ENCODE measurements at regions not wholly inside any gene's neighbourhood (a gene's known extent, or its start where the extent isn't known, plus 50 kb on each side); places are given as distances from the start of the nearest gene placed in this dataset.

DNA sequence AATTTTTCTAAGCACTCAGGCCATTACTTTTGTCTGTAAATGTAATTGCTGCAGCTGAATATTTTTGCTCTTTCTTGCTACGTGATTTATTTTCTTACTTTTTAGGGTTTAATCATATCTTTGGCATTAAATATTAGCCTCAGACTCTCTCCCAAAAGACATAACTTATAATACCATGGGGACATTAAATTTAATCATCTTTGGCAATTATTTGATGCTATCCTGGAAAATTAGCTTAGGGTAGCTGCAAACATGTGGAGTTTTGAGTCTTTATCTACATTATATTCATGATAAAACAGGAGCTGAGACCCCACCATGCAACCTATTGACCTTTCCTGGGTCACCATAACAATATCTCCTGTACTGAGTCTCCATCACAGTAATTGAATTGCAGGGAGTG lies 59.1 kb upstream of the EDAR start:
- no peak overlapping the region for H4K91ac ChIP-seq (replicated peaks; ENCODE audit: insufficient read length, low read length)
- no peak overlapping the region for H4K8ac ChIP-seq (ENCODE audit: extremely low read depth, insufficient read depth, low read length)
- no peaks in the 10 kb centered on the region for H3K79me2 ChIP-seq (ENCODE audit: control insufficient read depth in 1 of 2, insufficient read depth in 2 of 2, low read length in 2 of 2)
- H3K79me1 ChIP-seq (ENCODE audit: low read depth, low read length), result no peaks in the 10 kb centered on the region
- H3K4me2 ChIP-seq (ENCODE audit: insufficient read depth in 1 of 2, low read depth in 2 of 2, low read length in 2 of 2), result no peak overlapping the region
- no peak overlapping the region for H2AK5ac ChIP-seq (ENCODE audit: low read depth, low read length)
- H2AFZ ChIP-seq (ENCODE audit: low read length), result no peak overlapping the region
- no peak overlapping the region for H3K27ac ChIP-seq (ENCODE audit: low read depth, low read length)
- no peak overlapping the region for H3K9ac ChIP-seq (replicated peaks in 1 of 4; ENCODE audit: extremely low read depth in 1 of 4, low read depth in 3 of 4, low read length in 3 of 4)
- H3K4me1 ChIP-seq (replicated peaks in 1 of 4; ENCODE audit: control insufficient read depth in 3 of 4, insufficient read depth in 4 of 4, low read length in 3 of 4), result no peaks in the 10 kb centered on the region; a peak in 1 of 7 replicates
- CTCF ChIA-PET (ENCODE audit: partially characterized antibody), result no interaction called here
- H3K36me3 ChIP-seq (ENCODE audit: control insufficient read depth in 2 of 4, insufficient read depth in 4 of 4, low read length in 3 of 4), result no peaks in the 10 kb centered on the region
- H3K27me3 ChIP-seq (replicated peaks in 1 of 4; ENCODE audit: control insufficient read depth in 3 of 4, extremely low read depth in 1 of 4, insufficient read depth in 3 of 4, low read length in 3 of 4), result no peaks in the 10 kb centered on the region; a peak in 1 of 7 replicates
- H3K23me2 ChIP-seq (ENCODE audit: low read depth, low read length), result no peaks in the 10 kb centered on the region
- no peaks in the 10 kb centered on the region for H4K20me1 ChIP-seq (replicated peaks in 1 of 2; ENCODE audit: control insufficient read depth in 1 of 2, insufficient read depth in 2 of 2, low read length in 2 of 2)
- H3K56ac ChIP-seq (replicated peaks; ENCODE audit: insufficient read length, low read depth, low read length), result no peak overlapping the region
- FAIRE-seq, result no peak
- no peak overlapping the region for H2BK12ac ChIP-seq (ENCODE audit: low read depth, low read length)
- whole genome bisulfite sequencing, 2 experiments (ENCODE audit: extremely low coverage in 1 of 2, insufficient coverage in 1 of 2, insufficient read length in 1 of 2, insufficient replicate concordance in 2 of 2, low coverage in 1 of 2, low lambda C conversion rate in 2 of 2, missing lambda C conversion rate in 1 of 2), result 91% methylated on average over 1 of the region's 1 CpG; no CpG with 5 or more reads in 1 of the 2 experiments
- TF ChIP-seq CREB1 (IDR thresholded peaks at IDR 0.05), result no peak
- no peak for TF ChIP-seq SIX5 (IDR thresholded peaks at IDR 0.05; ENCODE audit: low read depth, low read length)
- TF ChIP-seq POLR2A (IDR thresholded peaks at IDR 0.05; ENCODE audit: control extremely low read depth in 1 of 2, low read depth in 2 of 2, low read length in 2 of 2), result no peak
- no peak for TF ChIP-seq KDM1A (IDR thresholded peaks at IDR 0.05; ENCODE audit: borderline replicate concordance, low read length)
- TF ChIP-seq CHD2 (IDR thresholded peaks at IDR 0.05; ENCODE audit: low read length), result no peak
- TF ChIP-seq SUZ12 (IDR thresholded peaks at IDR 0.05; ENCODE audit: low read length), result no peak
- no peak for TF ChIP-seq EZH2 (IDR thresholded peaks at IDR 0.05; ENCODE audit: low read depth, low read length, severe bottlenecking)
- TF ChIP-seq KDM4A (IDR thresholded peaks at IDR 0.05; ENCODE audit: low read depth, low read length, severe bottlenecking), result no peak
- TF ChIP-seq CBX5 (IDR thresholded peaks at IDR 0.05; ENCODE audit: low read depth, low read length), result no peak
- no peak for TF ChIP-seq SP1 (IDR thresholded peaks at IDR 0.05; ENCODE audit: low read depth, low read length)
- H2BK15ac ChIP-seq (ENCODE audit: low read length), result no peak overlapping the region
- DNase-seq (ENCODE audit: low read depth in 1 of 2, low spot score in 2 of 2), result no peak
- no peak overlapping the region for H3K23ac ChIP-seq (ENCODE audit: insufficient read length)
- H3K9me3 ChIP-seq (ENCODE audit: insufficient read depth in 2 of 2, low read depth in 1 of 2, low read length in 1 of 2), result no peaks in the 10 kb centered on the region
- no peak overlapping the region for H3K14ac ChIP-seq (ENCODE audit: insufficient read length)
- no peak overlapping the region for H3K4me3 ChIP-seq (ENCODE audit: extremely low read depth in 1 of 4, insufficient read depth in 2 of 4, low read depth in 3 of 4, low read length in 4 of 4)
- H2BK5ac ChIP-seq (ENCODE audit: low read depth, low read length), result no peak overlapping the region
- POLR2A ChIA-PET (ENCODE audit: partially characterized antibody), result no interaction called here
- no peak overlapping the region for H3K18ac ChIP-seq (ENCODE audit: extremely low read depth, low read length)
- no peak overlapping the region for H3K4ac ChIP-seq (replicated peaks; ENCODE audit: insufficient read length, low read depth, low read length)
- no peak overlapping the region for H4K5ac ChIP-seq (ENCODE audit: insufficient read length, low read depth, low read length)
- no peak overlapping the region for H2BK20ac ChIP-seq (ENCODE audit: low read length)
- H2BK120ac ChIP-seq (replicated peaks; ENCODE audit: low read depth, low read length), result no peak overlapping the region

All from H1 (cell line).